ENCODE measurements at regions not wholly inside any gene's neighbourhood (a gene's known extent, or its start where the extent isn't known, plus 50 kb on each side); places are given as distances from the start of the nearest gene placed in this dataset.
A peak's percentile ranks its signal among the peaks of the same experiment; 100 is the strongest.

- peak; percentile 41 for DNase-seq (ENCODE audit: low read depth)
These were observed 56.9 kb upstream of the TMPRSS2 start for GRCh38 chr21:41564871-41565274.

GRCh38 chr21:41562101-41563000, 54.4 kb upstream of the TMPRSS2 start:
- no peak for DNase-seq (ENCODE audit: low read depth)

GRCh38 chr21:41561701-41562100, 53.7 kb upstream of the TMPRSS2 start:
- no peak for DNase-seq (ENCODE audit: low read depth)

DNA sequence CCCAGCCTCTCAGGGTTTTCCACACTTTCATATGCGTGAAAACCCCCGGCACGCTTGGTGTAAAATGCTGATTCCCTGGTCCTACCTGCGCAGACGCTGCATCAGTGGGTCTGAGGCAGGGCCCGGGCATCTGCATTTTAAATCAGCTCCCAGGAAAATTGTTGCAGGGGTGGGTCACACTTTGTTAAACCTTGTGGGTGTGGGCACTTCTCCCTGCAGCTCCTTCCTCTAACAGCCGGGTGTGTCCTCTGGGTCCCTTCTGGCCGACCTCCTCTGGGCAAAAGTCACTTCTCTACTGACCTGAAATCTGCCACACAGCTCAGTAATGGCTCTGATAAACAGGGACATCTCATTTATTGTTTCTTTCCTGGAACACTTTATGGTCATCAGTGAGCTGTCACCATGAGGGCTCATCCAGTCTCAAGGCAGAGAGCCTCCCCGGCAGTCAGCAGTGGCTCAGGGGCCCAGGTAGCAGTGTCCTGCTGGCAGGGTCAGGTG, 52.8 kb upstream of the TMPRSS2 start:
- no peak for DNase-seq (ENCODE audit: low read depth)

DNA sequence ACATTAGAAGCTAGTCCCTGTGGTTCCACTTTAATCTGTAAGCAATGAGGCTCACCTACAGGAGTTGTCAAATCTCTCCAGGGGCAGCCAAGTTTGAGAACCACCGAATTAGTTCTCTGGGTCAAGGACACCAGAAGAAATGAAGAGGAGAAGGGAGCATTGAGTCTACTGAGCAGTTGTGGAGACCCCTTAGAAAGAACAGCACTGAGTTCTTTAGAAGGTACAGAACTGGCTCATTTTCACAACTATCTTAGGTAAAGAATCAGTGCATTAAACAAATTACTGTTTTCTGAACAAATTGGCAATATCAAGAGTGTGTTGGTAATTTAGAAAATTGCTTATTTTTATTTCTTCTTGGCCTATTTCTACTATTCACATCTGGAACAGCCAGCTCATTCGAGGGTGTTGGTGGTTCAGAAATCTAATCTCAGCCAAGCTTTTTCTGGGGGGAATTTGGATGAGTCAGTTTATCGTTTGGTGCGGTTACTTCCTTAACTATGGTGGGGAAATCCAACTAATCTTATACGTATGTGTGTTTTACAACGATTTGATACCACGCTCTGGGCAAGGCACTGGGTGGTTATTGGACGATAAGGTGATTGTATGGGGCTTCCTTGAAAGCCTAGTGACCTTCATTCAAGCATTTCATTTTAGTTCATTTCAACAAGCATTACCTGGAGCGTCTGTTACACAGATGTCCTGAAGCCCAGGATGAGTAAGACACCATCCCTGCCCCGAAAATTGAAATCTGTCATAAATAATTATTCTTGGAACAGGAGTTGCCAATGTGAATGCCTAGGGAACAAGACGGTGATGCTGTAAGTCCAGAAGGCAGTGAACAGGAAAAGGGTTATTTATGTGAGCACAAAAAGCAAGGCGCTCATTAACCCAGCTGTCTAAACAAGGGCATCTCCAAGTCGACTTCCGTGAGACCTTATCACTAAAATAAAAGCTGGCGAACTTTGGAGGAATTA, 52.0 kb upstream of the TMPRSS2 start:
- DNase-seq (ENCODE audit: low read depth): peak; percentile 20

- no peak for DNase-seq (ENCODE audit: low read depth)
These were observed 50.9 kb upstream of the TMPRSS2 start for GRCh38 chr21:41558842-41559241.

DNA sequence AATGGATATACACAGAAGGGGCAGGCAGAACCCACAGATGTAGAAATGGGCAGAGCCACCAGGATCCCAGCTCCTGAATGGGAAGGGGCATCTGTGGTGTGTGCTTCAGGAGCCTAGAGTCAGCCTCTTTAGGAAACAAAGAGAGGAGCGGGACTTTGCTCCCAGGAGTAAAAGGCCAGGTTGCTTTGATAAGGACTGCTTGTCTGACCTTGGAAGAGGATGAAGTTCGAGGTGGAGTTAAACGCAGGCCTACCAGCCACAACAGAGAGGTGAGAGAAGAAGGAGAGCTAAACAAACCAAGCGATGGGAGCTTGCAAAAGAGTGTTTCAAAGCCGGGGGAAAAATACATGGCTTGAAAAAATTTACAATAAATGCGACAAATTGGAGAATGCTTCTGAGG, 49.9 kb upstream of the TMPRSS2 start:
- no peak for DNase-seq (ENCODE audit: low read depth)
